ENCODE measurements at regions not wholly inside any gene's neighbourhood (a gene's known extent, or its start where the extent isn't known, plus 50 kb on each side); places are given as distances from the start of the nearest gene placed in this dataset.
"Not testable (repeated sequence)": the region's sequence is repeated elsewhere in the genome, so short reads cannot be mapped to it uniquely, and the experiment has no call there.

DNA sequence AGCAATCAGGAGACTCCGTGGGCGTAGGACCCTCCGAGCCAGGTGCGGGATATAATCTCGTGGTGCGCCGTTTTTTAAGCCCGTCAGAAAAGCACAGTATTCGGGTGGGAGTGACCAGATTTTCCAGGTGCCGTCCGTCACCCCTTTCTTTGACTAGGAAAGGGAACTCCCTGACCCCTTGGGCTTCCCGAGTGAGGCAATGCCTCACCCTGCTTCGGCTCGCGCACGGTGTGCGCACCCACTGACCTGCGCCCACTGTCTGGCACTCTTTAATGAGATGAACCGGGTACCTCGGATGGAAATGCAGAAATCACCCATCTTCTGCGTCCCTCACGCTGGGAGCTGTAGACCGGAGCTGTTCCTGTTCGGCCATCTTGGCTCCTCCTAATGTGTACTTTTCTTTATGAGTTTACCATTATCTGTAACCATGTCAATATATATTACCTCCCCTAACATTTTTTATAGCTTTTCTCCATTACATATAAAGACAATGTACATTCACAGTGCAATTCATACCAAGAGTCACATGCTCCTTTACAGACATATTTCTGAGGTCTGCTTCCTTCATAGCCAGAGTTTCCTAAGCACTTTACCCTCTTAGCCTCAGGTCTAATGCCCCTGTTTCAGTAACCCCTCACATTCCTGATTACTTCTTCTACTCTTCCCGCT lies 71.4 kb upstream of the TLE4 start:
- not testable (repeated sequence) for H3K27me3 Mint-ChIP-seq (ENCODE audit: low read depth in 3 of 3); H3K36me3 Mint-ChIP-seq; H3K9me3 Mint-ChIP-seq; DNase-seq; H3K4me1 Mint-ChIP-seq; H3K27ac Mint-ChIP-seq; H3K4me3 Mint-ChIP-seq

- H3K36me3 Mint-ChIP-seq = peaks cover 0 to 4% (median 0%) of the 10 kb centered on the region in 3 donors
- DNase-seq = no peak
- no peak overlapping the region for H3K27ac Mint-ChIP-seq
These were observed 70.2 kb upstream of the TLE4 start for GRCh38 chr9:79501546-79501945.

GRCh38 chr9:79507801-79508200 lies 64.0 kb upstream of the TLE4 start:
- Mint-ChIP-seq H3K9me3 (no peaks in the 10 kb centered on the region), H3K27ac (no peak overlapping the region), H3K4me3 (no peak overlapping the region), H3K4me1 (no peaks in the 10 kb centered on the region), H3K27me3 (ENCODE audit: low read depth in 3 of 3) (peaks cover 0 to 2% (median 0%) of the 10 kb centered on the region in 3 donors), H3K36me3 (no peaks in the 10 kb centered on the region)
- DNase-seq = no peak

More at GRCh38 chr9:79501546-79501945, 70.2 kb upstream of the TLE4 start:
- no peaks in the 10 kb centered on the region for H3K9me3 Mint-ChIP-seq
- H3K27me3 Mint-ChIP-seq (ENCODE audit: low read depth in 3 of 3) = peaks cover 0 to 1% (median 0%) of the 10 kb centered on the region in 3 donors
- no peaks in the 10 kb centered on the region for H3K4me1 Mint-ChIP-seq
- H3K4me3 Mint-ChIP-seq = no peak overlapping the region

DNA sequence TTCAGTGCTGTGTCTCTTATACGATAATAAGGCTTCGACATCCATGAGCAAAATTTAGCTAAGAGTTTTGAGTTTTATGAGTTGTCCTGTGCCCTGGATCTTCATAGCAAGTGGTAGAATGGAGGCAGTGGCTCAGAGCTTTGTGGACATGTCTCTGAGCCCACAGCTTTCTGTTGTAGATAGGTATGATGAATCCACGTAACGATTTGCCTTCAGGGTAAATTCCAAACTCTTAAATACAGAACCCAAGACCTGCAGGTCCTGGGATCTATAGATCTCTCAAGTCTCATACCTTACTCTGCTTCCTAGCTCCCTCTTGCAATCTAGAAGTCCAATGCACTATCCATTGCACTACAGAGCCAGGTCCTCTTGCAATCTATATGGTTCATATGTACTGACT lies 59.5 kb upstream of the TLE4 start:
- no peak for DNase-seq
- Mint-ChIP-seq H3K4me3 (no peak overlapping the region), H3K4me1 (no peaks in the 10 kb centered on the region), H3K9me3 (no peaks in the 10 kb centered on the region), H3K36me3 (no peaks in the 10 kb centered on the region), H3K27ac (no peak overlapping the region), H3K27me3 (ENCODE audit: low read depth in 3 of 3) (peaks cover 0 to 6% (median 1%) of the 10 kb centered on the region in 3 donors)
